ENCODE measurements at regions not wholly inside any gene's neighbourhood (a gene's known extent, or its start where the extent isn't known, plus 50 kb on each side); places are given as distances from the start of the nearest gene placed in this dataset.
"Not testable (repeated sequence)": the region's sequence is repeated elsewhere in the genome, so short reads cannot be mapped to it uniquely, and the experiment has no call there.

DNA sequence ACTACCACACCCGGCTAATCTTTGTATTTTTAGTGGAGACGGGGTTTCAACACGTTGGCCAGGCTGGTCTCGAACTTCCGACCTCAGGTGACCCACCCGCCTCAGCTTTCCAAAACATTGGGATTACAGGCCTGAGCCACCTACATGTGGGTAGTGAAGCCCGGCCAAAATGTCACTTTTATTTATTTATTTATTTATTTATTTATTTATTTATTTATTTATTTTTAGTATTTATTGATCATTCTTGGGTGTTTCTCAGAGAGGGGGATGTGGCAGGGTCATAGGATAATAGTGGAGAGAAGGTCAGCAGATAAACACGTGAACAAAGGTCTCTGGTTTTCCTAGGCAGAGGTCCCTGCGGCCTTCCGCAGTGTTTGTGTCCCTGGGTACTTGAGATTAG, 162.8 kb upstream of the MEX3C start:
- not testable (repeated sequence) for H3K4me3 ChIP-seq (ENCODE audit: low read length in 2 of 2); H3K27ac ChIP-seq (replicated peaks; ENCODE audit: low read length); H3K27me3 ChIP-seq (ENCODE audit: control insufficient read depth in 3 of 3, insufficient read depth in 3 of 3, low read depth in 1 of 3, low read length in 3 of 3); H3K18ac ChIP-seq (ENCODE audit: low read length); H2BK5ac ChIP-seq (ENCODE audit: low read length); H2BK12ac ChIP-seq (ENCODE audit: low read length); H3K79me1 ChIP-seq (ENCODE audit: low read depth, low read length); H3K4me2 ChIP-seq (ENCODE audit: insufficient read depth, low read length, poor library complexity, severe bottlenecking); H3K14ac ChIP-seq (ENCODE audit: low read length); H2BK15ac ChIP-seq (ENCODE audit: low read length); H3K4me1 ChIP-seq (ENCODE audit: control insufficient read depth in 2 of 2, insufficient read depth in 1 of 2, low read depth in 1 of 2, low read length in 2 of 2); H3K4ac ChIP-seq (ENCODE audit: low read length); H2BK120ac ChIP-seq (ENCODE audit: low read depth, low read length); H3K9me3 ChIP-seq (replicated peaks in 1 of 2; ENCODE audit: control insufficient read depth in 2 of 2, insufficient read depth in 1 of 2, low read depth in 1 of 2, low read length in 2 of 2); H4K8ac ChIP-seq (ENCODE audit: low read depth, low read length); H3K23ac ChIP-seq (ENCODE audit: low read depth, low read length, poor library complexity); H4K91ac ChIP-seq (ENCODE audit: low read depth, low read length, poor library complexity); H2AK5ac ChIP-seq (ENCODE audit: low read depth, low read length); H3K9ac ChIP-seq (ENCODE audit: low read depth, low read length, poor library complexity); H3K36me3 ChIP-seq (replicated peaks in 1 of 2; ENCODE audit: control insufficient read depth in 2 of 2, insufficient read depth in 2 of 2, low read length in 2 of 2); H2AFZ ChIP-seq (ENCODE audit: low read length); DNase-seq (ENCODE audit: low spot score)
- WGBS, 2 donors (ENCODE audit: extremely low coverage in 2 of 2, insufficient read length in 2 of 2, insufficient replicate concordance in 1 of 2), result no CpG with 5 or more reads among the region's 10 CpGs

DNA sequence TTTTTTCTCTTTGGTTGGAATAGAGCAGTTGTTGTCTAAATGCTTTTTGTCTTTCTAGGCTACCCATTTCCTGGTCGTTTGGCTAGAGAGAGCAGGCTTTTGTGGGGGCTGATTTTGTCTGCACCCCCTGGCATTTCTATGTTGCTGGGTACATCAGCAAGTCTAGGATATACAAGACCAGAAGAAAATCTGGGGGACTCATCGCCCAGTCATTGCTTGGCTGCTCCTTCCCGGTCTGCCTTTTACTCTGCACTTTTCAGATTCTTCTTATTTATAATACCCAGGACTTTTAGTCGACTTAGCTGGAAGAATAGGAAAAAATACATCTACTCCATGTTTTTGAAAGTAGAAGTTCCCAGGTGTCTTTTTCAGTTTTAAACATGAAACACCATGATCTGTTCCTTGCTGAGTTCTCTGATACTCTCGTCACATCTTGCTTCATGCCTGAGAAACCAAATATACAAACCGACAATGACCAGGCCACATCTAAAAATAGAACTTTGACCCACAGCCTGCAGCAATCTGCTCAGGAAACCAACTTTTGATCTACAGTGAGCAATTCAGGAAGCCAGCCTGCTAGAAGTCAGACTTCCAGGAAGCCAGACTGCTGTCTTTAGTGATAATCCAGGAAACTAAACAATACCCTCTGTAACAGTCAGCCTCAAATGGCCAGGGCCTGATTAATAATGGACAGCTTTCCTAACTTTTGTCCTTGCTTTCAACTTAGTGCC, 163.8 kb upstream of the MEX3C start:
- no peak overlapping the region for H2BK5ac ChIP-seq (ENCODE audit: low read length)
- no peak overlapping the region for H2BK120ac ChIP-seq (ENCODE audit: low read depth, low read length)
- no peaks in the 10 kb centered on the region for H3K36me3 ChIP-seq (replicated peaks in 1 of 2; ENCODE audit: control insufficient read depth in 2 of 2, insufficient read depth in 2 of 2, low read length in 2 of 2)
- H3K4me3 ChIP-seq (ENCODE audit: low read length in 2 of 2), result no peak overlapping the region
- no peak overlapping the region for H3K27ac ChIP-seq (replicated peaks; ENCODE audit: low read length)
- no peaks in the 10 kb centered on the region for H3K4me1 ChIP-seq (ENCODE audit: control insufficient read depth in 2 of 2, insufficient read depth in 1 of 2, low read depth in 1 of 2, low read length in 2 of 2)
- no peak overlapping the region for H3K14ac ChIP-seq (ENCODE audit: low read length)
- H3K4me2 ChIP-seq (ENCODE audit: insufficient read depth, low read length, poor library complexity, severe bottlenecking), result no peak overlapping the region
- H2BK15ac ChIP-seq (ENCODE audit: low read length), result no peak overlapping the region
- H3K27me3 ChIP-seq (ENCODE audit: control insufficient read depth in 3 of 3, insufficient read depth in 3 of 3, low read depth in 1 of 3, low read length in 3 of 3), result peaks cover 0 to 2% (median 0%) of the 10 kb centered on the region in 3 experiments
- no peak overlapping the region for H3K23ac ChIP-seq (ENCODE audit: low read depth, low read length, poor library complexity)
- H3K4ac ChIP-seq (ENCODE audit: low read length), result no peak overlapping the region
- no peaks in the 10 kb centered on the region for H3K9me3 ChIP-seq (replicated peaks in 1 of 2; ENCODE audit: control insufficient read depth in 2 of 2, insufficient read depth in 1 of 2, low read depth in 1 of 2, low read length in 2 of 2)
- no peak overlapping the region for H2AK5ac ChIP-seq (ENCODE audit: low read depth, low read length)
- H4K91ac ChIP-seq (ENCODE audit: low read depth, low read length, poor library complexity), result no peak overlapping the region
- H2BK12ac ChIP-seq (ENCODE audit: low read length), result no peak overlapping the region
- DNase-seq (ENCODE audit: low spot score), result no peak
- no CpG with 5 or more reads among the region's 6 CpGs for WGBS, 2 donors (ENCODE audit: extremely low coverage in 2 of 2, insufficient read length in 2 of 2, insufficient replicate concordance in 1 of 2)
- no peak overlapping the region for H2AFZ ChIP-seq (ENCODE audit: low read length)
- H3K9ac ChIP-seq (ENCODE audit: low read depth, low read length, poor library complexity), result no peak overlapping the region
- H3K18ac ChIP-seq (ENCODE audit: low read length), result no peak overlapping the region
- no peaks in the 10 kb centered on the region for H3K79me1 ChIP-seq (ENCODE audit: low read depth, low read length)
- no peak overlapping the region for H4K8ac ChIP-seq (ENCODE audit: low read depth, low read length)

DNA sequence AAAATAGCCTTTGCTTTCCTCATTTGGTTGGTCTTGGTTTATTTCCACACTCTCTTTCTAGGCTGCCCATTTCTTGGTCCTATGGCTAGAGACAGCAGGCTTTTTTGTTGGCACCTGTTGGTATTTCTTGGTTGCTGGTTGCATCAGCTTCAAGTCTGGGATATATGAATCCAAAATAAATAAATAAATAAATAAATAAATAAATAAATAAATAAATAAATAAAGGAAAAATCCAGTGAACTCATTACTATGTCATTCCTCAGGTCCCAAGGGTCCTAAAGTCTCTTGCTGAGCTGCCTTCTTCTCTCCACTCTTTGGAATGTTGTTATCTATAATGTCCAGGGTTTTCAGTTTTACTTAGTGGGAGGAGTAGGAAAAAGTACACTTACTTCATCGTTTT, 165.9 kb upstream of the MEX3C start:
- Histone ChIP-seq H3K9me3 (replicated peaks in 1 of 2; ENCODE audit: control insufficient read depth in 2 of 2, insufficient read depth in 1 of 2, low read depth in 1 of 2, low read length in 2 of 2) (no peaks in the 10 kb centered on the region), H3K79me1 (ENCODE audit: low read depth, low read length) (no peaks in the 10 kb centered on the region), H2AFZ (ENCODE audit: low read length) (no peak overlapping the region), H3K14ac (ENCODE audit: low read length) (no peak overlapping the region), H4K91ac (ENCODE audit: low read depth, low read length, poor library complexity) (no peak overlapping the region), H2BK15ac (ENCODE audit: low read length) (no peak overlapping the region), H3K4me2 (ENCODE audit: insufficient read depth, low read length, poor library complexity, severe bottlenecking) (no peak overlapping the region), H2BK12ac (ENCODE audit: low read length) (no peak overlapping the region), H3K27me3 (ENCODE audit: control insufficient read depth in 3 of 3, insufficient read depth in 3 of 3, low read depth in 1 of 3, low read length in 3 of 3) (peaks cover 0 to 2% (median 0%) of the 10 kb centered on the region in 3 experiments), H3K27ac (replicated peaks; ENCODE audit: low read length) (no peak overlapping the region), H3K18ac (ENCODE audit: low read length) (no peak overlapping the region), H4K8ac (ENCODE audit: low read depth, low read length) (no peak overlapping the region), H3K36me3 (replicated peaks in 1 of 2; ENCODE audit: control insufficient read depth in 2 of 2, insufficient read depth in 2 of 2, low read length in 2 of 2) (no peaks in the 10 kb centered on the region), H3K4ac (ENCODE audit: low read length) (no peak overlapping the region), H3K4me1 (ENCODE audit: control insufficient read depth in 2 of 2, insufficient read depth in 1 of 2, low read depth in 1 of 2, low read length in 2 of 2) (no peaks in the 10 kb centered on the region), H3K23ac (ENCODE audit: low read depth, low read length, poor library complexity) (no peak overlapping the region), H3K9ac (ENCODE audit: low read depth, low read length, poor library complexity) (no peak overlapping the region), H2BK120ac (ENCODE audit: low read depth, low read length) (no peak overlapping the region), H3K4me3 (ENCODE audit: low read length in 2 of 2) (no peak overlapping the region), H2BK5ac (ENCODE audit: low read length) (no peak overlapping the region), H2AK5ac (ENCODE audit: low read depth, low read length) (no peak overlapping the region)
- no CpG with 5 or more reads among the region's 1 CpG for WGBS, 2 donors (ENCODE audit: extremely low coverage in 2 of 2, insufficient read length in 2 of 2, insufficient replicate concordance in 1 of 2)
- DNase-seq (ENCODE audit: low spot score), result no peak

DNA sequence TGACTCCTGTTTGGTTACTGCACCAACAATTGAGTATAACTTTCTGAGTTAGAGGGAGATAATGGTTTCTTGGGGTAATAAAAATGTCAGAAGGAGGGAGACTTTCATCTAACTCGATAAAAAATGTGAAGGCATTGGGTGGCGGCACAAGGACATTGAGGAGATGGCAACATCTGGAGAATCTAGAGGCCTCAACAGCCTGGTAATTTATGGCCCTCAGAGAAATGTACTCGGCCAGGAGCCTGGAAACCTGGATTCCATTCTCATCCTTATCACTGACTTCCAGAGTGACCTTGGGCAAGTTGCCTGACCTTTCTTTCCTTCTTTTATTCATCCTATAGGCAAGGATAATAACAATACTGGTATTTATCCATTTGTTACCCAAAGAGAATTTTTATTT, 173.5 kb upstream of the MEX3C start:
- H2BK5ac ChIP-seq (ENCODE audit: low read length), result no peak overlapping the region
- no peak overlapping the region for H3K4me2 ChIP-seq (ENCODE audit: insufficient read depth, low read length, poor library complexity, severe bottlenecking)
- H4K8ac ChIP-seq (ENCODE audit: low read depth, low read length), result no peak overlapping the region
- H2AFZ ChIP-seq (ENCODE audit: low read length), result no peak overlapping the region
- H3K4ac ChIP-seq (ENCODE audit: low read length), result no peak overlapping the region
- WGBS, 2 donors (ENCODE audit: extremely low coverage in 2 of 2, insufficient read length in 2 of 2, insufficient replicate concordance in 1 of 2), result no CpG with 5 or more reads among the region's 3 CpGs
- no peak overlapping the region for H3K23ac ChIP-seq (ENCODE audit: low read depth, low read length, poor library complexity)
- H3K14ac ChIP-seq (ENCODE audit: low read length), result no peak overlapping the region
- no peak for DNase-seq (ENCODE audit: low spot score)
- H3K27me3 ChIP-seq (ENCODE audit: control insufficient read depth in 3 of 3, insufficient read depth in 3 of 3, low read depth in 1 of 3, low read length in 3 of 3), result no peaks in the 10 kb centered on the region
- H3K79me1 ChIP-seq (ENCODE audit: low read depth, low read length), result no peaks in the 10 kb centered on the region
- H3K4me1 ChIP-seq (ENCODE audit: control insufficient read depth in 2 of 2, insufficient read depth in 1 of 2, low read depth in 1 of 2, low read length in 2 of 2), result no peaks in the 10 kb centered on the region
- no peak overlapping the region for H3K27ac ChIP-seq (replicated peaks; ENCODE audit: low read length)
- H3K9ac ChIP-seq (ENCODE audit: low read depth, low read length, poor library complexity), result no peak overlapping the region
- H3K9me3 ChIP-seq (replicated peaks in 1 of 2; ENCODE audit: control insufficient read depth in 2 of 2, insufficient read depth in 1 of 2, low read depth in 1 of 2, low read length in 2 of 2), result no peaks in the 10 kb centered on the region
- H3K4me3 ChIP-seq (ENCODE audit: low read length in 2 of 2), result no peak overlapping the region
- H2AK5ac ChIP-seq (ENCODE audit: low read depth, low read length), result no peak overlapping the region
- H2BK120ac ChIP-seq (ENCODE audit: low read depth, low read length), result no peak overlapping the region
- no peak overlapping the region for H4K91ac ChIP-seq (ENCODE audit: low read depth, low read length, poor library complexity)
- no peak overlapping the region for H2BK12ac ChIP-seq (ENCODE audit: low read length)
- no peaks in the 10 kb centered on the region for H3K36me3 ChIP-seq (replicated peaks in 1 of 2; ENCODE audit: control insufficient read depth in 2 of 2, insufficient read depth in 2 of 2, low read length in 2 of 2)
- H2BK15ac ChIP-seq (ENCODE audit: low read length), result no peak overlapping the region
- H3K18ac ChIP-seq (ENCODE audit: low read length), result no peak overlapping the region
